ENCODE measurements at regions not wholly inside any gene's neighbourhood (a gene's known extent, or its start where the extent isn't known, plus 50 kb on each side); places are given as distances from the start of the nearest gene placed in this dataset.
"Not testable (repeated sequence)": the region's sequence is repeated elsewhere in the genome, so short reads cannot be mapped to it uniquely, and the experiment has no call there.

- H3K4me3 ChIP-seq; H3K9me3 ChIP-seq; FAIRE-seq; intact Hi-C loops (cut with DNase I); H3K27ac ChIP-seq; H3K36me3 ChIP-seq; H3K4me1 ChIP-seq; DNase-seq; ATAC-seq; H3K27me3 ChIP-seq: not testable (repeated sequence)
- 71 to 79% methylated on average over 4 of the region's 4 CpGs for WGBS, 2 donors
Measured at GRCh38 chr17:15835481-15835880, 103.4 kb downstream of the TBC1D26 start.

- H3K27ac ChIP-seq; H3K4me3 ChIP-seq; ATAC-seq; H3K4me1 ChIP-seq; intact Hi-C loops (cut with DNase I); DNase-seq; FAIRE-seq; H3K36me3 ChIP-seq; H3K27me3 ChIP-seq; H3K9me3 ChIP-seq: not testable (repeated sequence)
- 70 to 91% methylated on average over 7 to 9 of the region's 12 CpGs for WGBS, 2 donors
Measured at GRCh38 chr17:15836249-15836982, 104.3 kb downstream of the TBC1D26 start.

- H3K27me3 ChIP-seq; H3K4me3 ChIP-seq; H3K4me1 ChIP-seq; ATAC-seq; H3K36me3 ChIP-seq; H3K9me3 ChIP-seq; DNase-seq; H3K27ac ChIP-seq; intact Hi-C loops (cut with DNase I); FAIRE-seq: not testable (repeated sequence)
- 79 to 90% methylated on average over 5 of the region's 5 CpGs for WGBS, 2 donors
Measured at GRCh38 chr17:15836991-15837390, 104.9 kb downstream of the TBC1D26 start.

GRCh38 chr17:15847447-15848229 is 97.3 kb upstream of the ADORA2B start:
- peak overlapping the region in 2 of 4 donors; percentile 2 to 9 for H3K27ac ChIP-seq
- H3K4me1 ChIP-seq; H3K9me3 ChIP-seq; intact Hi-C loops (cut with DNase I); H3K36me3 ChIP-seq; H3K4me3 ChIP-seq; DNase-seq; H3K27me3 ChIP-seq: not testable (repeated sequence)
- peak; percentile 94 for FAIRE-seq
- 15 to 32% methylated on average over 3 to 5 of the region's 6 CpGs for WGBS, 2 donors
- ATAC-seq = peak; percentile 87 to 92 (median 90)

GRCh38 chr17:15849054-15849453 is 95.9 kb upstream of the ADORA2B start:
- ATAC-seq (peak; percentile 73 to 95 (median 90)), DNase-seq (peak; percentile 29 to 72 (median 56))
- H3K9me3 ChIP-seq; H3K27me3 ChIP-seq; intact Hi-C loops (cut with DNase I); H3K4me3 ChIP-seq; H3K36me3 ChIP-seq; H3K4me1 ChIP-seq; FAIRE-seq; H3K27ac ChIP-seq: not testable (repeated sequence)
- TF ChIP-seq CTCF (IDR thresholded peaks at IDR 0.05) = peak in 1 of 4 donors; percentile 24
- 33 to 50% methylated on average over 5 of the region's 6 CpGs for WGBS, 2 donors

GRCh38 chr17:15850071-15850470 is 94.9 kb upstream of the ADORA2B start:
- 40 to 56% methylated on average over 2 of the region's 2 CpGs for WGBS, 2 donors
- H3K27ac ChIP-seq; H3K36me3 ChIP-seq; ATAC-seq; H3K4me3 ChIP-seq; DNase-seq; intact Hi-C loops (cut with DNase I); H3K4me1 ChIP-seq; H3K27me3 ChIP-seq; H3K9me3 ChIP-seq; FAIRE-seq: not testable (repeated sequence)

- H3K9me3 ChIP-seq; H3K4me1 ChIP-seq; ATAC-seq; DNase-seq; intact Hi-C loops (cut with DNase I); H3K27me3 ChIP-seq; H3K4me3 ChIP-seq; H3K36me3 ChIP-seq; H3K27ac ChIP-seq; FAIRE-seq: not testable (repeated sequence)
- WGBS, 2 donors = 33 to 38% methylated on average over 3 of the region's 3 CpGs
Measured at GRCh38 chr17:15850687-15851086, 94.2 kb upstream of the ADORA2B start.

GRCh38 chr17:15852863-15853262 is 92.1 kb upstream of the ADORA2B start:
- H3K36me3 ChIP-seq; H3K4me1 ChIP-seq; FAIRE-seq; DNase-seq; ATAC-seq; intact Hi-C loops (cut with DNase I); H3K4me3 ChIP-seq; H3K27me3 ChIP-seq; H3K9me3 ChIP-seq; H3K27ac ChIP-seq: not testable (repeated sequence)
- WGBS, 2 donors = no CpG with 5 or more reads among the region's 4 CpGs

- intact Hi-C loops (cut with DNase I); H3K4me1 ChIP-seq; DNase-seq; H3K36me3 ChIP-seq; ATAC-seq; H3K4me3 ChIP-seq; FAIRE-seq; H3K27me3 ChIP-seq; H3K27ac ChIP-seq; H3K9me3 ChIP-seq: not testable (repeated sequence)
- WGBS, 2 donors = 26 to 30% methylated on average over 2 of the region's 3 CpGs
Measured at GRCh38 chr17:15856191-15856590, 88.7 kb upstream of the ADORA2B start.

GRCh38 chr17:15856745-15857144 is 88.2 kb upstream of the ADORA2B start:
- H3K27ac ChIP-seq; H3K4me3 ChIP-seq; H3K4me1 ChIP-seq; H3K9me3 ChIP-seq; intact Hi-C loops (cut with DNase I); DNase-seq; FAIRE-seq; ATAC-seq; H3K27me3 ChIP-seq; H3K36me3 ChIP-seq: not testable (repeated sequence)
- 73 to 85% methylated on average over 2 of the region's 2 CpGs for WGBS, 2 donors

- H3K4me1 ChIP-seq; H3K27me3 ChIP-seq; DNase-seq; H3K9me3 ChIP-seq; H3K36me3 ChIP-seq; ATAC-seq; H3K27ac ChIP-seq; FAIRE-seq; intact Hi-C loops (cut with DNase I); H3K4me3 ChIP-seq: not testable (repeated sequence)
- 73 to 82% methylated on average over 3 of the region's 3 CpGs for WGBS, 2 donors
Measured at GRCh38 chr17:15858082-15858481, 86.8 kb upstream of the ADORA2B start.
